OCI-LY3 (cell line): ENCODE measurements at regions not wholly inside any gene's neighbourhood (a gene's known extent, or its start where the extent isn't known, plus 50 kb on each side); places are given as distances from the start of the nearest gene placed in this dataset.

ENCODE experiments used
- H2AFZ ChIP-seq: fragments of 200-600, 300-600 bp; shearing (Covaris generic); 2 replicates; pipeline ENCODE4 v1.6.0; 2014; ENCODE audit warnings: antibody characterized with exemption, low read depth, low read length
- H3K27ac ChIP-seq: fragments of 200-600, 300-600 bp; sonication (generic); 2 replicates; pipeline ENCODE4 v1.5.1; 2014; ENCODE audit warnings: mild to moderate bottlenecking, low read length, moderate library complexity, mixed read lengths
- H3K27me3 ChIP-seq: fragments of 200-600, 300-600 bp; sonication (generic); 2 replicates; pipeline ENCODE4 v1.6.1; 2014; ENCODE audit warnings: low read depth, low read length, mixed read lengths
- H3K36me3 ChIP-seq: fragments of 200-600, 300-600 bp; sonication (generic); replicated peaks from 2 replicates; pipeline ENCODE3; 2014; ENCODE audit warnings: low read depth, low read length, mixed read lengths
- H3K4me1 ChIP-seq: fragments of 300-600, 200-600 bp; sonication (generic); 2 replicates; pipeline ENCODE4 v1.6.1; 2014; ENCODE audit warnings: low read length, mixed read lengths
- H3K4me2 ChIP-seq: fragments of 200-600, 300-600 bp; sonication (generic); 2 replicates; pipeline ENCODE4 v1.6.1; 2014; ENCODE audit warnings: low read length, mixed read lengths
- H3K4me3 ChIP-seq: fragments of 300-600, 200-600 bp; sonication (generic); 2 replicates; pipeline ENCODE4 v1.5.1; 2014; ENCODE audit warnings: antibody characterized with exemption, mild to moderate bottlenecking, low read length, moderate library complexity
- H3K79me2 ChIP-seq: fragments of 300-600, 200-600 bp; shearing (Covaris generic); 2 replicates; pipeline ENCODE4 v1.6.1; 2014; ENCODE audit warnings: mild to moderate bottlenecking, low read length, mixed read lengths
- H3K9ac ChIP-seq: fragments of 300-600, 200-600 bp; shearing (Covaris generic); 2 replicates; pipeline ENCODE4 v1.6.0; 2014; ENCODE audit warnings: mild to moderate bottlenecking, low read length, moderate library complexity
- H3K9me3 ChIP-seq: fragments of 200-600, 300-600 bp; shearing (Covaris generic); 2 replicates; pipeline ENCODE4 v1.6.1; 2014; ENCODE audit warnings: low read length, mixed read lengths; ENCODE audit not compliant: insufficient read depth
- H4K20me1 ChIP-seq: fragments of 200-600, 300-600 bp; sonication (generic); 2 replicates; pipeline ENCODE4 v1.6.1; 2016; ENCODE audit warnings: low read length, mixed read lengths; ENCODE audit not compliant: insufficient read depth
- CTCF ChIP-seq: fragments of 200-600, 300-600 bp; sonication (generic); IDR thresholded peaks from 2 replicates; pipeline ENCODE4 v1.5.1; 2014; ENCODE audit warnings: antibody characterized with exemption, low read length, low read depth
- EZH2phosphoT487 ChIP-seq: fragments of 200-600 bp; shearing (Covaris generic); IDR thresholded peaks from 2 replicates; pipeline ENCODE4 v1.6.1; 2018; ENCODE audit warnings: antibody characterized with exemption, mixed run types, low read depth

DNA sequence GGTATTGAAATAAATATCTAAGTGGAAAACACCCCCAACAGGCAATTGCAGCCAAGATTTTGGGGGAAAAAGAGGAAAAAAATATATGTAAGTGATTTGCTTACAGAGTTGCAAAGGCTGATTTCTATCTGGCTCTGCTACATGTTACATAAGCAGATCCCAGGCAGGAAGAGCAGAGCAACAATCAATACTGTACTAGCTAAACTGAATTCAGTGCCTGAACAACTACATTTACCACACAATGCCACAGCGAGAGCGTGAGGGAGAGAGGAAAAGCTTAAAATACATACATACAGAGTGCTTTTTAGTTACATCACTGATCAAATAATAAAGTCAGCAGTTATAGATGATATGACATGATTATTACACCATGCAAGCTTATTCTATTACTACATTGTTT is 665.6 kb upstream of the ARGLU1 start:
- Histone ChIP-seq H3K36me3 (no peaks in the 10 kb centered on the region), H3K27ac (no peak overlapping the region), H3K4me3 (no peak overlapping the region), H3K27me3 (no peaks in the 10 kb centered on the region), H2AFZ (0 out of 2 replicates have a peak overlapping the region, but pooled peaks have one; percentile 37), H3K4me2 (peak overlapping the region; percentile 60; the same call in 1 of the 2 replicates), H3K4me1 (0 out of 2 replicates have a peak, but pooled peaks cover 3% of the 10 kb centered on the region), H3K9ac (no peak overlapping the region), H4K20me1 (no peaks in the 10 kb centered on the region), H3K79me2 (no peaks in the 10 kb centered on the region), H3K9me3 (no peaks in the 10 kb centered on the region)
- no peak for TF ChIP-seq EZH2phosphoT487
- no peak for TF ChIP-seq CTCF

- H3K4me3 ChIP-seq = no peak overlapping the region
- no peak overlapping the region for H3K9ac ChIP-seq
- no peak overlapping the region for H3K4me2 ChIP-seq
- no peaks in the 10 kb centered on the region for H3K36me3 ChIP-seq
- H3K4me1 ChIP-seq = 0 out of 2 replicates have a peak, but pooled peaks cover 3% of the 10 kb centered on the region
- no peaks in the 10 kb centered on the region for H4K20me1 ChIP-seq
- TF ChIP-seq CTCF = no peak
- no peak for TF ChIP-seq EZH2phosphoT487
- H2AFZ ChIP-seq = no peak overlapping the region
- no peaks in the 10 kb centered on the region for H3K27me3 ChIP-seq
- no peak overlapping the region for H3K27ac ChIP-seq
- H3K9me3 ChIP-seq = no peaks in the 10 kb centered on the region
- no peaks in the 10 kb centered on the region for H3K79me2 ChIP-seq
Observed at GRCh38 chr13:107231944-107232343, 664.0 kb upstream of the ARGLU1 start.

GRCh38 chr13:107223867-107224266 is 655.9 kb upstream of the ARGLU1 start:
- no peaks in the 10 kb centered on the region for H3K36me3 ChIP-seq
- H3K4me1 ChIP-seq = no peaks in the 10 kb centered on the region
- H3K4me2 ChIP-seq = no peak overlapping the region
- H3K9me3 ChIP-seq = no peaks in the 10 kb centered on the region
- H3K9ac ChIP-seq = no peak overlapping the region
- no peak for TF ChIP-seq CTCF
- TF ChIP-seq EZH2phosphoT487 = no peak
- no peaks in the 10 kb centered on the region for H3K27me3 ChIP-seq
- H4K20me1 ChIP-seq = no peaks in the 10 kb centered on the region
- H2AFZ ChIP-seq = no peak overlapping the region
- H3K79me2 ChIP-seq = no peaks in the 10 kb centered on the region
- H3K4me3 ChIP-seq = no peak overlapping the region
- no peak overlapping the region for H3K27ac ChIP-seq

- no peaks in the 10 kb centered on the region for H4K20me1 ChIP-seq
- H3K4me1 ChIP-seq = no peaks in the 10 kb centered on the region
- H2AFZ ChIP-seq = no peak overlapping the region
- H3K27me3 ChIP-seq = no peaks in the 10 kb centered on the region
- H3K9me3 ChIP-seq = no peaks in the 10 kb centered on the region
- H3K9ac ChIP-seq = no peak overlapping the region
- H3K4me3 ChIP-seq = no peak overlapping the region
- no peaks in the 10 kb centered on the region for H3K79me2 ChIP-seq
- no peak for TF ChIP-seq CTCF
- no peak for TF ChIP-seq EZH2phosphoT487
- no peak overlapping the region for H3K27ac ChIP-seq
- no peaks in the 10 kb centered on the region for H3K36me3 ChIP-seq
- no peak overlapping the region for H3K4me2 ChIP-seq
Observed at GRCh38 chr13:107222597-107222996, 654.7 kb upstream of the ARGLU1 start.
